ENCODE measurements at regions not wholly inside any gene's neighbourhood (a gene's known extent, or its start where the extent isn't known, plus 50 kb on each side); places are given as distances from the start of the nearest gene placed in this dataset.

DNA sequence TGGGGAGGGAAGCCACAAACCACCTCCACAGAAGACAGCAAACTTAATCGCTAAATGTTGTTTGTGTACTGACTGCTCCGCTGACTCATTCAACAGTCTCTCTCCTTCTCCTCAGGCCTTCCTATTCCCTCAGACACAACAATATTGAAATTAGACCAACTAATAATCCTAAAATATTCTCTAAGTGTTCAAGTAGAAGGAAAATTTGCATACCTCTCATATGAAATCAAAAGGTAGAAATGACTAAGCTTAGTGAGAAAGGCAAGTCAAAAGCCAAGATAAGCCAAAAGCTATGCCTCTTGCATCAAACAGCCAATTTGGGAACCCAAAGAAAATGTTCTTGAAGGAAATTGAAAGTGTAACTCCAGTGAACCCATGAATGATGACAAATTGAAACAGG, 75.7 kb upstream of the ARHGAP24 start:
- in situ Hi-C loops (cut with HindIII; ENCODE audit: low sequenced_read_pairs), result no loop called here
- no peak for DNase-seq (ENCODE audit: low read depth)
- H3K4me3 ChIP-seq (ENCODE audit: low read depth, low read length), result no peak overlapping the region
- TF ChIP-seq, protein P1, sequence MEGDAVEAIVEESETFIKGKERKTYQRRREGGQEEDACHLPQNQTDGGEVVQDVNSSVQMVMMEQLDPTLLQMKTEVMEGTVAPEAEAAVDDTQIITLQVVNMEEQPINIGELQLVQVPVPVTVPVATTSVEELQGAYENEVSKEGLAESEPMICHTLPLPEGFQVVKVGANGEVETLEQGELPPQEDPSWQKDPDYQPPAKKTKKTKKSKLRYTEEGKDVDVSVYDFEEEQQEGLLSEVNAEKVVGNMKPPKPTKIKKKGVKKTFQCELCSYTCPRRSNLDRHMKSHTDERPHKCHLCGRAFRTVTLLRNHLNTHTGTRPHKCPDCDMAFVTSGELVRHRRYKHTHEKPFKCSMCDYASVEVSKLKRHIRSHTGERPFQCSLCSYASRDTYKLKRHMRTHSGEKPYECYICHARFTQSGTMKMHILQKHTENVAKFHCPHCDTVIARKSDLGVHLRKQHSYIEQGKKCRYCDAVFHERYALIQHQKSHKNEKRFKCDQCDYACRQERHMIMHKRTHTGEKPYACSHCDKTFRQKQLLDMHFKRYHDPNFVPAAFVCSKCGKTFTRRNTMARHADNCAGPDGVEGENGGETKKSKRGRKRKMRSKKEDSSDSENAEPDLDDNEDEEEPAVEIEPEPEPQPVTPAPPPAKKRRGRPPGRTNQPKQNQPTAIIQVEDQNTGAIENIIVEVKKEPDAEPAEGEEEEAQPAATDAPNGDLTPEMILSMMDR (IDR thresholded peaks at IDR 0.05; ENCODE audit: low read depth, low read length, missing control alignments), result no peak

DNA sequence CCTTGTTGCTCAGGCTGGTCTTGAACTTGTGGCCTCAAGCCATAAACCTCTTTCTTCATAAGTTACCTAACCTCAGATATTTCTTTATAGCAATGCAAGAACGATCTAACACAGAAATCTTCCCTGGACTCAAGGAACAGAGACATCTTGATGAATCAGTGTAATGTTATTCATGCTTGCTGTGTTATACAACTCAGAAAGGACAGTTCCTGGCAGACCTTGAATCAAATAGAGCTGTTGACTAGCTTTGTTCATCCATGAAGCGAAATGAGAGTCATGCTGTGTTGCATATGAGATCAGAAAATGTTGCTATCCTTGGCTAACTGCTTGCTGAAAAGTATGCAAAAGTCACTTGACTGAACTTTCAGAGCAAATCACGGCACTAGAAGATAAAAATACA, 72.6 kb upstream of the ARHGAP24 start:
- in situ Hi-C loops (cut with HindIII; ENCODE audit: low sequenced_read_pairs), result no loop called here

DNA sequence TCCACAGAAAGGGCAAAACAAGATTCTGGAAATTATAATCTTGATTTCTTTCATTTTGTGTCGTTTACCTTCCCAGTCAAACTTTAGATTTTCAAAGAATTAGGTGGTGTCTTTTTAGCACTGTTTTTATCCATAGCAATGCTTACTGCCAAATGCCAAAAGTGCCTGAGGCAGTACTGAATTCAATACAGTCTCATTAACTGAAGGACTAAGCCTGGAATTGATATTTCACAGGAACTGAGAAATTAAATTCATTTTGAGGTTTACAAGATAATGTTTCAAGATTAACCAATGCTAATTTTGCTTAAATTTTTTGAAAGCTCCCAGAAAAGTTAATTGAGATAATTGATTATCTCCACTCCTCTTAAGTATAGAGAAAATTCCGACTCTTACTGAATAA, 68.8 kb upstream of the ARHGAP24 start:
- TF ChIP-seq, protein P1 (IDR thresholded peaks at IDR 0.05; ENCODE audit: low read depth, low read length, missing control alignments), result no peak
- DNase-seq (ENCODE audit: low read depth), result no peak
- in situ Hi-C loops (cut with HindIII; ENCODE audit: low sequenced_read_pairs), result no loop called here

More for the DNA sequence above, 72.6 kb upstream of the ARHGAP24 start:
- H3K4me3 ChIP-seq (ENCODE audit: low read depth, low read length), result no peak overlapping the region
- DNase-seq (ENCODE audit: low read depth), result peak; percentile 97
- TF ChIP-seq, protein P1 (IDR thresholded peaks at IDR 0.05; ENCODE audit: low read depth, low read length, missing control alignments), result no peak

DNA sequence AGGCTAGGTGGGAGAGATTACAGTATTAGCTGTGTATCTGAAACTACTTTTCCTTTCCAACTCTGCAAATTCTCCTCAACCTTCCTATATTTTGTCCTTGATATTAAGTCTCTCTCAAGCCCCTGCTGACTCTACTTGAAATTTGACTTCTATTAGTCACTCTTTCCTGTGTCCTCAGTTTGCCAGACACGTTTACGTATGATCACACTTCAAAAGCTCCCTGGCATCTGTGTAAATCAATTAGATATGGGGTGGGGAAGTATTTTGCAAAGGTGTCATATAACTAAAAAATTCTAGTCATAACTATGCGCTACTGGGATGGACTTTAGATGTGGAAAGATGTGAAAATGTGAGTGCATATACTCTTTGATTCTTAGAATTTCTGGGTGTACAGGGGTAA, 67.4 kb upstream of the ARHGAP24 start:
- in situ Hi-C loops (cut with HindIII; ENCODE audit: low sequenced_read_pairs), result no loop called here
- no peak overlapping the region for H3K4me3 ChIP-seq (ENCODE audit: low read depth, low read length)
- peak; percentile 80 for DNase-seq (ENCODE audit: low read depth)
- TF ChIP-seq, protein P1 (IDR thresholded peaks at IDR 0.05; ENCODE audit: low read depth, low read length, missing control alignments), result no peak

More for the DNA sequence above, 68.8 kb upstream of the ARHGAP24 start:
- H3K4me3 ChIP-seq (ENCODE audit: low read depth, low read length), result no peak overlapping the region

DNA sequence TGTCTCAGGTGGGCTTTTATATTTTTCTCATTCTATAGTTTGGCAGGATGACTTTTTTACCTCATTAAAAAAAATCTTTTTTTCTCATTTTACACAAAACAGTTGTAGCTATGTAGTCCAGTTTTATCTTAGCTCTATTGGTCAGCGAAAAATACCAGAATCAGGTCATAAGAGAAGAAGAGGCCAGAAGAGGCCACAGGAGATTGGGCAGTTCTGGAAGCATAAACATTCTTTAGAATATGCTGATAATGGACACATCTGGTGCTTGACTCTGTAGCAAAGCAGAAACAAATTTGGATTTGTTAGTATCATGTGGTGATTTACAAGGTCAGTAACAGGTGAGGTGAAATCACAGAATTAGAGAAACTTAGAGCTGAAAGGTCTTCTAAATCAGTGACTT, 66.6 kb upstream of the ARHGAP24 start:
- no peak for DNase-seq (ENCODE audit: low read depth)
- no peak overlapping the region for H3K4me3 ChIP-seq (ENCODE audit: low read depth, low read length)
- in situ Hi-C loops (cut with HindIII; ENCODE audit: low sequenced_read_pairs), result no loop called here
- TF ChIP-seq, protein P1 (IDR thresholded peaks at IDR 0.05; ENCODE audit: low read depth, low read length, missing control alignments), result no peak

DNA sequence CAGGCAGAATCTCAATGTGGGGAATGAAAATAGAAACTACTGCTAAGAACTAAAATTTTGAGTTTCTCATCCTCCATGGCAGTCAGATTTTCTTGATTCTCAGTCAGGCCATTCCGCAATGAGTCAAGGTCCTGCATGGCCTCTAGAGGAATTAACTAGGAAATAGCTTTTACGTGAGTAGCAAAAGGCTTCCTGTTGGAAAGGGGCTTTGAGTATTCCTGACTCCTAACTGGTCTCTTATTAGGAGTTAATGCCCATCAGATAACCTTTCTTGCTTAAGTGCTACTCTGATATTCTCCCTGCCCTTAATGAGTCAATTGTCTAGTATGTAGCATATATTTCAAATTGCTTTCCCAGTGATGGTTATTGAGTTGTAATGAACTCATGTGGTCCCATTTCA, 65.7 kb upstream of the ARHGAP24 start:
- TF ChIP-seq, protein P1 (IDR thresholded peaks at IDR 0.05; ENCODE audit: low read depth, low read length, missing control alignments), result no peak
- no peak for DNase-seq (ENCODE audit: low read depth)
- no peak overlapping the region for H3K4me3 ChIP-seq (ENCODE audit: low read depth, low read length)
- in situ Hi-C loops (cut with HindIII; ENCODE audit: low sequenced_read_pairs), result no loop called here

DNA sequence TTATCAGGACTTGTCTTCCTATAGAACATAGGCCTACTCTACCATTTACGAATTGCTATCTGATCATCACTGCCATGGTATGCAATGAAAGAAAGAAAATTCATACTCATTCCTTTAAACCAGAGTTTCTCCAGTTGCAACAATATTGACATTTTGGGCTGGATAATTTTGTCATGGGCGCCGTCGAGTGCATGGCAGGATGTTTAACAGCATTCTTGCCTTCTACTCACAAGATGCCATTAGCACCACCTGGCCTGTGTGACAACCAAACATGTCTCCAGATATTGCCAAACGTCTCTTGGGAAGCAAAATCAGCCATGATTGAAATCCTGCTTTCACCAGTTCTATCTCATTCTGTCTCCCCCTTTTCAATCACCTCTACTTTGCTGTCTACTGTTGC, 63.6 kb upstream of the ARHGAP24 start:
- TF ChIP-seq, protein P1 (IDR thresholded peaks at IDR 0.05; ENCODE audit: low read depth, low read length, missing control alignments), result no peak
- DNase-seq (ENCODE audit: low read depth), result no peak
- in situ Hi-C loops (cut with HindIII; ENCODE audit: low sequenced_read_pairs), result no loop called here
- no peak overlapping the region for H3K4me3 ChIP-seq (ENCODE audit: low read depth, low read length)
